ENCODE measurements at regions not wholly inside any gene's neighbourhood (a gene's known extent, or its start where the extent isn't known, plus 50 kb on each side); places are given as distances from the start of the nearest gene placed in this dataset.

- DNase-seq: no peak
- no peak overlapping the region for H3K4me2 ChIP-seq
- H3K36me3 ChIP-seq (ENCODE audit: low read depth): no peaks in the 10 kb centered on the region
- BruUV-seq (replicated peaks): no TSS peak
- CTCF ChIA-PET: no interaction called here
- H3K27me3 ChIP-seq (ENCODE audit: insufficient read depth, low read depth): no peaks in the 10 kb centered on the region
- no peaks in the 10 kb centered on the region; the same call in 1 of the 2 replicates for H3K9me2 ChIP-seq (ENCODE audit: insufficient read depth)
- TF ChIP-seq EZH2 (IDR thresholded peaks at IDR 0.05; ENCODE audit: low read depth): no peak
- TF ChIP-seq, protein P1, sequence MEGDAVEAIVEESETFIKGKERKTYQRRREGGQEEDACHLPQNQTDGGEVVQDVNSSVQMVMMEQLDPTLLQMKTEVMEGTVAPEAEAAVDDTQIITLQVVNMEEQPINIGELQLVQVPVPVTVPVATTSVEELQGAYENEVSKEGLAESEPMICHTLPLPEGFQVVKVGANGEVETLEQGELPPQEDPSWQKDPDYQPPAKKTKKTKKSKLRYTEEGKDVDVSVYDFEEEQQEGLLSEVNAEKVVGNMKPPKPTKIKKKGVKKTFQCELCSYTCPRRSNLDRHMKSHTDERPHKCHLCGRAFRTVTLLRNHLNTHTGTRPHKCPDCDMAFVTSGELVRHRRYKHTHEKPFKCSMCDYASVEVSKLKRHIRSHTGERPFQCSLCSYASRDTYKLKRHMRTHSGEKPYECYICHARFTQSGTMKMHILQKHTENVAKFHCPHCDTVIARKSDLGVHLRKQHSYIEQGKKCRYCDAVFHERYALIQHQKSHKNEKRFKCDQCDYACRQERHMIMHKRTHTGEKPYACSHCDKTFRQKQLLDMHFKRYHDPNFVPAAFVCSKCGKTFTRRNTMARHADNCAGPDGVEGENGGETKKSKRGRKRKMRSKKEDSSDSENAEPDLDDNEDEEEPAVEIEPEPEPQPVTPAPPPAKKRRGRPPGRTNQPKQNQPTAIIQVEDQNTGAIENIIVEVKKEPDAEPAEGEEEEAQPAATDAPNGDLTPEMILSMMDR (conservative IDR thresholded peaks at IDR 0.05): no peak
- H3K4me1 ChIP-seq (replicated peaks; ENCODE audit: insufficient read depth): no peaks in the 10 kb centered on the region
- intact Hi-C loops (cut with micrococcal nuclease; ENCODE audit: unreplicated experiment): no loop called here
- no peaks in the 10 kb centered on the region for H3K79me2 ChIP-seq (ENCODE audit: low read depth)
- no peaks in the 10 kb centered on the region for H4K20me1 ChIP-seq (ENCODE audit: insufficient read depth)
- no peaks in the 10 kb centered on the region for H3K9me3 ChIP-seq (ENCODE audit: insufficient read depth, low read depth)
- no peaks in the 10 kb centered on the region for H3F3A ChIP-seq (ENCODE audit: insufficient read depth, low read depth)
- H3K27ac ChIP-seq: no peak overlapping the region
- POLR2A ChIA-PET (ENCODE audit: unreplicated experiment): no interaction called here
- H3K4me3 ChIP-seq: no peak overlapping the region
- H2AFZ ChIP-seq: no peak overlapping the region
These were observed 237.6 kb downstream of the MMUT start for GRCh38 chr6:49225471-49225870.

DNA sequence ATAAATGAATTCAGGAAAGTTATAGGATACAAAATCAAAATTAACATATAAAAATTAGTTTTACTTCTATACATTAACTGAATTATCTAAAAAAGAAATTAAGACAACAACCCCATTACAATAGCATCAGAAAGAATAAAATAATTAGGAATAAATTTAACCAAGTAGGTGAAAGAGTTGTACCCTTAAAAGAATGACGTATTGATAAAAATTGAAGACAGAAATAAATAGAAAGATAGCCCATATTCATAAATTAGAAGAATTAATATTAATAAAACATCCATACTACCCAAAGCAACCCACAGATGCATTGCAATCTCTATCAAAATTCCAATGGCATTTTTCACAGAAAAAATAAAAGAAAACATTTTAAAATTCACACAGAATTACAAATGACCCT, 242.8 kb downstream of the MMUT start:
- ChIA-PET POLR2A (ENCODE audit: unreplicated experiment) (no interaction called here), CTCF (no interaction called here)
- H3K9me3 ChIP-seq (ENCODE audit: insufficient read depth, low read depth): 0 out of 2 replicates have a peak, but pooled peaks cover 4% of the 10 kb centered on the region
- no peaks in the 10 kb centered on the region for H3K27me3 ChIP-seq (ENCODE audit: insufficient read depth, low read depth)
- H3K9me2 ChIP-seq (ENCODE audit: insufficient read depth): no peaks in the 10 kb centered on the region
- no TSS peak for BruUV-seq (replicated peaks)
- H3K4me1 ChIP-seq (replicated peaks; ENCODE audit: insufficient read depth): no peaks in the 10 kb centered on the region
- no peaks in the 10 kb centered on the region for H3K79me2 ChIP-seq (ENCODE audit: low read depth)
- H3K4me3 ChIP-seq: no peak overlapping the region
- H2AFZ ChIP-seq: no peak overlapping the region
- H4K20me1 ChIP-seq (ENCODE audit: insufficient read depth): no peaks in the 10 kb centered on the region
- H3F3A ChIP-seq (ENCODE audit: insufficient read depth, low read depth): no peaks in the 10 kb centered on the region
- H3K4me2 ChIP-seq: no peak overlapping the region
- intact Hi-C loops (cut with micrococcal nuclease; ENCODE audit: unreplicated experiment): no loop called here
- no peak overlapping the region for H3K27ac ChIP-seq
- TF ChIP-seq, protein P1 (conservative IDR thresholded peaks at IDR 0.05): no peak
- no peak for TF ChIP-seq EZH2 (IDR thresholded peaks at IDR 0.05; ENCODE audit: low read depth)
- no peaks in the 10 kb centered on the region for H3K36me3 ChIP-seq (ENCODE audit: low read depth)
- no peak for DNase-seq

DNA sequence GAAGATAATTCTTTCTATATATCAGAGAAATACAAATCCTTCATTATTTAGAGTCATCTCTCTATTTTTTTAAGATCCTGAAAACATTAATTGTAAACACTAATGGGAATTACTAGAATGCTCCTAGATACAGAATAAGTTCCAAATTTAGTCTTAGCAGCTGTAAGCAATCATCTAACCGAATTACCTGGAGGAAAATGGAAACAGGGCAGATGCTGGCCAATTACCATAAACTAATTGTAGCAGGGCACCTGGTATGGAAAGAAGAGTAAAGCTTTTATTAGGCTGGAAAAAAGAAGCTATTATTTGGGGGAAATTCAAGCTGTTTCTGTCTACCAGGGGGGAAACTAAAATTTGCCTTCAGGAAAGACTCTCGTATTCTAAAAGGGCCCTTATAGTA, 257.5 kb downstream of the MMUT start:
- ChIA-PET POLR2A (ENCODE audit: unreplicated experiment) (no interaction called here), CTCF (no interaction called here)
- BruUV-seq (replicated peaks): no TSS peak
- H3F3A ChIP-seq (ENCODE audit: insufficient read depth, low read depth): no peaks in the 10 kb centered on the region
- H3K4me1 ChIP-seq (replicated peaks; ENCODE audit: insufficient read depth): no peaks in the 10 kb centered on the region
- H3K4me2 ChIP-seq: no peak overlapping the region
- no peaks in the 10 kb centered on the region for H3K9me2 ChIP-seq (ENCODE audit: insufficient read depth)
- H3K36me3 ChIP-seq (ENCODE audit: low read depth): no peaks in the 10 kb centered on the region
- no peak for TF ChIP-seq EZH2 (IDR thresholded peaks at IDR 0.05; ENCODE audit: low read depth)
- TF ChIP-seq, protein P1 (conservative IDR thresholded peaks at IDR 0.05): no peak
- H4K20me1 ChIP-seq (ENCODE audit: insufficient read depth): no peaks in the 10 kb centered on the region
- H3K27ac ChIP-seq: no peak overlapping the region
- no peaks in the 10 kb centered on the region for H3K79me2 ChIP-seq (ENCODE audit: low read depth)
- no peak overlapping the region for H2AFZ ChIP-seq
- no peak for DNase-seq
- H3K27me3 ChIP-seq (ENCODE audit: insufficient read depth, low read depth): no peaks in the 10 kb centered on the region
- intact Hi-C loops (cut with micrococcal nuclease; ENCODE audit: unreplicated experiment): no loop called here
- H3K9me3 ChIP-seq (ENCODE audit: insufficient read depth, low read depth): no peaks in the 10 kb centered on the region
- no peak overlapping the region for H3K4me3 ChIP-seq

Data from PC-9 (cell line).